GM21529 (cell line): ENCODE measurements at regions not wholly inside any gene's neighbourhood (a gene's known extent, or its start where the extent isn't known, plus 50 kb on each side); places are given as distances from the start of the nearest gene placed in this dataset.
"Not testable (repeated sequence)": the region's sequence is repeated elsewhere in the genome, so short reads cannot be mapped to it uniquely, and the experiment has no call there.

Source experiments
- ATAC-seq: cut with Tn5 transposase; IDR thresholded peaks from one replicate; pipeline ENCODE4 v1.9.1; 2021; ENCODE audit not compliant: unreplicated experiment

DNA sequence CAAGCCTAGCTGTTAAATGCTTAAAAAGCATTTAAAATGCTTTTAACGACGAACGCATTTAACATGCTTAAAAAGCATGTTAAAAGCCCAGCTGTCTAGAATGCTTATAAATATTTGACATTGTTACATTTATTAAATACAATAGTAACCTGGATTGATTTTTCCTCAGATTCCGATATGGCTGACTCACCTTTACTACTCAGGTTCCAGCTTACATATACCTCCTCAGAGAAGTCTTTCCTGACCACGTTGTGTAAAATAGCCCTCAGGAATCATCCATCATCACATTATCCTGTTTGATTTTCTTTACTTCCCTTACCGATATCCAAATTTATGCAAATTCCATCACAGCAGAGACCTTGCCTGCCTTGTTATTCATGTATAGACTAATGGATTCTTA is 51.4 kb downstream of the SLC41A2 start:
- no peak for ATAC-seq

- not testable (repeated sequence) for ATAC-seq
Observed at GRCh38 chr12:104905446-104905845, 52.6 kb downstream of the SLC41A2 start.

DNA sequence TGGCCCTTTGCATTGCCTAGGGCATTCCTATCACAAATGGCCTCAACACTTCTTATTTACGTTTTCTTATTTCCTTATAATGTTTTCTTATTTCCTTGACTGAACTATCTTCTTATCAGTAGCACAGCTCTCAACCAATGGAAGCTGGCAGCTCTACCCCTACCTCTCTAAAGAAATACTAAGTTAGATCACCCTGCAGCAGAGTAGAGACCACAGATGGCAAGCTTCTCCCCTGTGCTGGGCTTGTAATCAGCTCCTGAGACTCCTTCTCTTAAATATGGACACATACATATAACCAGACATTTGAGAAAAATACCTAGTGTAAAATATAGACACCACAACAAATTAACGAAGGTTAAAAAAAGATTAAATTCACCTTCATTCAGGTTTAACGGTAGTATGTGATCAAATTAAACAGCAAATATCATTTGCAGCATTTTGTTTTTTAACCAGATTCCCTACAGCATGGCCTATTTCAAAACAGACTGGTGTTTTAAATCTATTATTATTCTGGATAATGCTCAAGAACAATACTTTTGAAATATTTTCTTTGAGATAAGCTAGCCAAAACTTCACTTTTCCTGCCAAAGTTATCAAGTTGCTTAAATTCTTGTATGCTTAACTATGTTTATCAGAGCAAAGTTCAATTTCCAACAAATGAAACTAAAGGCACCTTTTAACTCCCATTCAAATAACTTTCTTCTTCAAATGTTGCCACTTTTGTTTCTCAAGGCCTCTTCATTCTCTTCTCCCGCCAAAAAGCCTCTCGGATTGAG is 54.3 kb downstream of the SLC41A2 start:
- ATAC-seq, result no peak

DNA sequence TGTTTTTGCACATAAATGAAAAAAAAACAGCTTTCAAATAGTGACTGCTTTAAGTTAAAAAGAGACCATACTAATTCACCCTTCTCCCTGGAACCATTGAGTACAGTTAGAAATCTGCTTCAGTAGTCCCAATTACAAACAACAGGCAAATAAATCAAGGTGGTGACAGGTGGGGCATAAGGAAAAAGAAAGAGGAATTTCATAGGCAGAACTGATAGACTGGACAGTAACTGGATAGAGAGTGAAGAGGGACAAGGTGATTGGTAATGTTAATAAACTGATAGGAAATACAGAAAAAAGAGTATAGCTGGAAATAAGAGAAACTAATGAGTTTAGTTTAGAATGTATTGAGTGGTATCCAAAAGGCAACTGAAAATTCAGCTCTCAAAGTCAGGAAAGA is 56.0 kb downstream of the SLC41A2 start:
- no peak for ATAC-seq

DNA sequence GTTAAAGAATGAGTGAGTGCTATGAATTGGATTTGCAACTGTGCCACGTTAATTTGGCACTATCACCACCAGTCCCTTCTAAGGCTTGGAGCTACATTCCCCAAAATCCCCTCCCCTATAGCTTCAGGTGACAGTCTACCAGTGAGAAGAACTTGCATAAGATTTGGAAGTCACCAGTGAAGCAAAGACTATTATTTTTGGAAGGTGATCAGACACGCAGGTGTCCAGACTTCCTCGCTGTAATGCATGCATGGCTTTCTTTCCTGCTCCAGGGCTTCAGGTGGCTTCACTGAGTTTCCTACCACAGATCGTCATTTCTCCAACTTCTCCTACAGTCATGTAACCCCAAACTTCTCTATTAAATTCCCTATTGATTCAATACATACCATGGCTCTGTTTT is 61.4 kb downstream of the SLC41A2 start:
- ATAC-seq, result no peak

- ATAC-seq, result no peak
Observed at GRCh38 chr12:104896146-104896545, 61.9 kb downstream of the SLC41A2 start.

DNA sequence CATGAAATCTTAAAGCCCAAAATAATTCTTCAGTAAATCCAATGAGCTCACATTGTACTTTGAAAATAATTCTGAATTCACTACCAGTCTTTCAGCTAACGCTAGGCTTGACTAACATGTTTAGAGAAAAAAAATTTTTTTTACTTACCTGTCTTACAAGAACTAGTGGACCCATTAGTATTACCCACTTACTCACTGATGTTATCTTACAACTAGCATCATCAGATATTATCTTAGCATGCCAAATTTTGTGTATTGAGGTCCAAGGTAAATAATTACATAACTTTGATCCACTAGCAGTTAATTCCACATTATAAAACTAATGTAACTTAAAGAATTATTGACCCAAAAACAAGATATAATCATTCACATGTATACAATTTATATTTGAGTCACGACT is 62.7 kb downstream of the SLC41A2 start:
- no peak for ATAC-seq

DNA sequence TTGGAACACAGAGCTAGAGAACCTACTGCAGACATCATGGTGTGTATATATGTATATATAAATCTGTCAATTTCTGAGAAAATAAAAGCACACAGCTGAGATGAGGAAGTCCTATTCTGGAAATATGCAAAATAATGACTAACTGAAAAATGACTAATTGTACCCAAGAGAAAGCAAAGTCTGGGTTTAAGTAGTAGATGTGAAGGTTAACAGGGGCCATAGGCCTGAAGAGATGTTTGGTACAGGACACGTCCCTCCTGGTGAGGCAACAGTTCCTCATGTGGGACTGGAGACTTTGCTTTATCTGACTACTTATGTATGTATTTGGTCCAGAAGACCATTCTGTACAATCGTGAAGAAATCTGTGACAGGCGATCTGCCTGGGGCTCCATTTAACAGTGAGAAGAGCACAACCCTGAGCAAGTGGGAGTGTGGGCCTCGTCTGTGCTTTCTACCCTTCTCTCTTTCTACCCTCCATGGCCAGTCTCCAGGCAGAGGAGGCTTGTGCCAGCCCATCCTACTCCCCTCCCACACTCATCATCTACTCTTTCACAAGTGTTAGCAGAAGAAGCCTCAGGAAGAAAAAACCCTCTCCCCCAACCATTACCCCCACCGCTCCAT is 67.5 kb downstream of the SLC41A2 start:
- ATAC-seq, result no peak

GRCh38 chr12:104889735-104890134 is 68.4 kb downstream of the SLC41A2 start:
- no peak for ATAC-seq

DNA sequence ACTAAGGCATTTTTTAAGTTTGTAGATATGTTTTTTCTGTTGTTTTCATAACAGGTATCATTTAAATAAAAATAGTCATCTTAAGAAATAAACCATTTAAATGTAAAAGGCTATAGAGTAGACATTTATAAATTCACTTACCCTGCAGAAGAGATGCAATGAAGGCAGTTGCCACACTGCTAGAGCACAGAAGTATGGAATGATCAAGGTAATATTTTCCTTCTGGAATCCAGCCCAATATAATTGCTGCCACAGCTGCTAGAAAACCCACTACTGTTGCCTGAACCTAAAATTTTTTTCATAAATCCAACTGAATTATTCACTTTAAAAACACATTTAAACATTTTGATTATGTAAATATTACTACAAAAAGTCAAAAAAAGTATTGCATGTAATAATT is 69.2 kb downstream of the SLC41A2 start:
- no peak for ATAC-seq

- ATAC-seq, result no peak
Observed at GRCh38 chr12:104888481-104888880, 69.6 kb downstream of the SLC41A2 start.

DNA sequence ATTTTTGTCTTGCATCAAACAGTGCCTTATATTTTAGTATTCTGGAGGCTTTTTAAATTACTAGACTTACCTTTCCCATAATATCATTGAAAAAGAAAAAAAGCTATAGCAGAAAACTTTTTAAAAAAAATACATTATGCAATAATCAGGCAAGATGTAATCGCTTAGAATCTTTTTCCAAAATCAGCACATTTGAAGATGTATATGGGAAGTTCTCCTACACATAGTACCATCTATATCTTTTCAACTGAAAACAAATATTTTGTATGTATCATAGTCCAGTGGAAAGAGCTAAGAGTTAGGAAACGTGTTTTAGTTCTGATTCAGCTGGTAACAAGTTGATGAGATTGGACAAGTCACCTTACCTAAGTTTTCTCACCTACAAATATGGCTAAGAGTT is 70.6 kb downstream of the SLC41A2 start:
- no peak for ATAC-seq

DNA sequence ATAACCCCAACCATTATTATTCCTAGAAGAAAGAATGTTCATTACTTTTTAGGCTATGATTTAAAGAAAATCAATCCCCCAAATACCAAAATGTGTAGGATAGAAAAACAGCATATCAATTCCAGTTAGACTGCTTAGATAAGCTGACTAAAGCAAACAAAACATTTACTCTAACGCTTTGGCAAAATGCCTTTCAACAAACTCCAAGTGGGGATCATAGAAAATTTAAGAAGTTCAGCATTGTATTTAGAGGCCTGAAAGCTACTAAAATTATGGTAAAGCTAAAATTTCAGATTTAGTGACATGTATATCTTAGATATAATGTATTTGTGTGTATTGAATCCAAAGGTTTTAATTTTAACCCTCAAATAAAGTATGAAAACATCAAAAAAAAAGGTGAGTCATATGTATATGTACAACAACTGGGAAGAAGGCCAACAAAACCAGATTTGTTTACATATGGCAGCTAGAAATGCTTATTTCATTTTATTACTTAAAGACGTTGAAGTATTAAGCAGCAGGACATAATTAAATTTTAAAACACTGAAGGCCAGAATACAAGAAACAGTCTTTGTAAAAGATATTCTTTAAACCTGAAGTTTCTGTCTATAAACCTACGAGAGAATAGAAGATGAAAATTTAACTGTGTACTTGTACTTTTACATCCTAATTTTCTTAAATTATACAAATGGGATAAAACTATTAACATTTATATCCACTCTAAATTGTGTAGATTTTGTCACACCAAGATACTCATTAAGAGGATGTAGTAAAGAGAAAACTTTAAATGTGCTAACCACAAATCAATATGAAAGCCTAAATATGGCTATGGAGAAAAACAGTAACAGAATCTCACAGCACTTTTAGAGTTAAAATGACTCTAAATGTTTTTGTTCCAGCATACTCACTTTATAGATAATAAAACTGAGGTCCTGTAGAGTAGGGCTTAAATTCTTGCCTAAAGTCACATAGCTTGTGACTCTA is 71.4 kb downstream of the SLC41A2 start:
- ATAC-seq, result no peak

DNA sequence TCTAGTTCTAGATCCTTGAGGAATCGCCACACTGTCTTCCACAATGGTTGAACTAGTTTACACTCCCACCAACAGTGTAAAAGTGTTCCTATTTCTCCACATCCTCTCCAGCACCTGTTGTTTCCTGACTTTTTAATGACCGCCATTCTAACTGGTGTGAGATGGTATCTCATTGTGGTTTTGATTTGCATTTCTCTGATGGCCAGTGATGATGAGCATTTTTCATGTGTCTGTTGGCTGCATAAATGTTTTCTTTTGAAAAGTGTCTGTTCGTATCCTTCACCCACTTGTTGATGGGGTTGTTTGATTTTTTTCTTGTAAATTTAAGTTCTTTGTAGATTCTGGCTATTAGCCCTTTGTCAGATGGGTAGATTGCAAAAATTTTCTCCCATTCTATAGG is 79.2 kb downstream of the SLC41A2 start:
- ATAC-seq, result not testable (repeated sequence)

GRCh38 chr12:104877103-104877705 is 80.9 kb downstream of the SLC41A2 start:
- no peak for ATAC-seq

GRCh38 chr12:104873374-104873773 is 84.7 kb downstream of the SLC41A2 start:
- ATAC-seq, result no peak

DNA sequence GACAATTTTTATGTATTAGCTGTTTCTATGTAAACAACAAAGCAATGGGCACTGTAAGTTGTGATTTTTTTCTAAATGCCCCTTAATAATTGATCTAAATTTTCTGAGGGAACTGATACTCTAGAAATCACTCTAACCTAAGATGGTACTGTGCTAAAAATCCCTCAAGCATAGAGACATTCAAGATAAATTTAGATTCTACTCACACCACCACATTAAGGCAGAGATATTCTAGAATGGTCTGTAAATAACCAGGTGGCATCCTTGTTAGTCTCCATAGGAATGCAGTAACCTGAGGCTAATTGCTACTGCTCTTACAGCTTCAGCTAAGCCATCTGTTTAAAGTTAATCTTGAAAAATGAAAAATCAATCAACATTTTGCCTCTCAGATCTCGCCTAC is 87.3 kb downstream of the SLC41A2 start:
- peak; percentile 52 for ATAC-seq

GRCh38 chr12:104866291-104866690 is 91.8 kb downstream of the SLC41A2 start:
- ATAC-seq, result no peak

DNA sequence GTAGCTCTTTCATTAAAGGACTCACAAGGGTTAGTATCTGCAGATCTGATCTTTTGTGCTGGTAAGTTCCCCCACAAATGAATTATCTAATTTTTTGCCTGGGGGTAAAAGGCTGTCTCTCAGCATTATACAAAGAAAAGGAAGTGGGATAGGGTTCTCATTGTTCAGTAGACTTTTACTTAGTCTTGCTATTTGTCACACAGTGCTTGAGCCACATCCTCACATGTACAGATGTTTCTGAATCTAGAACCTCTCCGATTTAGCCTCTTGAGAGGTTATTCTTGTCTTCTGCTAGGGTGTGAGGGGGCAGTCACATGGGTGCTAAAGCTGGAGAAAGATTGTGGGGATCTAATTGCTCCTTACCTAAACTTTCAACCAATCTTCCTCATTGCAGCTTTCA is 93.0 kb downstream of the SLC41A2 start:
- peak; percentile 74 for ATAC-seq

DNA sequence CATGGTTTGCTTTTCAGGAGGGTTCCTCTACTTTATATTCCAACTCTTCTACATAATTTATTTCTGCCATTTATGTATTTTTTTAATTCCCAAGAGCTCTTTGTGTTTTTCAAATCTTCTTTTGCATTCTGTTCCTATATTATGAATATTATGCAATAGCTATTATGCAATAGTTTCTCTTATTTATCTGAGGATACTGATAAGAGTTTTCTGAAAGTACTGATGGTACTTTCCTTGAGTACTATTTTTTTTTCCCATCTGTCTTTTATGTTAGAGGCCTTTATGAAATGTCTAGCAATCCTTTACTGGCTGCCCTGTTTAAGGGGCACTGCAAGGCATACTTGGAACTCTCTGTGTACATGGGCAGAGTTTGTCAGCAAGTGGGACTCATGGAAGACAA is 93.4 kb downstream of the SLC41A2 start:
- no peak for ATAC-seq

- no peak for ATAC-seq
Observed at GRCh38 chr12:104863296-104863948, 94.7 kb downstream of the SLC41A2 start.
